ENCODE measurements at regions not wholly inside any gene's neighbourhood (a gene's known extent, or its start where the extent isn't known, plus 50 kb on each side); places are given as distances from the start of the nearest gene placed in this dataset.

GRCh38 chr6:105819745-105820144 is 266.4 kb upstream of the PRDM1 start:
- TF ChIP-seq POLR2A (IDR thresholded peaks at IDR 0.05; ENCODE audit: low read depth, low read length), result no peak
- no peak for TF ChIP-seq POLR2AphosphoS5 (IDR thresholded peaks at IDR 0.05; ENCODE audit: low read depth, low read length)
- no peak for TF ChIP-seq POU2F2 (IDR thresholded peaks at IDR 0.05; ENCODE audit: low read depth, low read length)
- no peak for TF ChIP-seq PAX5 (IDR thresholded peaks at IDR 0.05; ENCODE audit: insufficient read depth, low read length, severe bottlenecking)
- no peak for TF ChIP-seq TAF1 (IDR thresholded peaks at IDR 0.05; ENCODE audit: low read depth, low read length)
- TF ChIP-seq SPI1 (IDR thresholded peaks at IDR 0.05; ENCODE audit: low read depth, low read length), result no peak
- no peak for DNase-seq (ENCODE audit: insufficient read length, low spot score)
- FAIRE-seq, result no peak

- no peak for FAIRE-seq
- no peak for TF ChIP-seq POLR2A (IDR thresholded peaks at IDR 0.05; ENCODE audit: low read depth, low read length)
- no peak for TF ChIP-seq POU2F2 (IDR thresholded peaks at IDR 0.05; ENCODE audit: low read depth, low read length)
- TF ChIP-seq TAF1 (IDR thresholded peaks at IDR 0.05; ENCODE audit: low read depth, low read length), result no peak
- no peak for TF ChIP-seq SPI1 (IDR thresholded peaks at IDR 0.05; ENCODE audit: low read depth, low read length)
- no peak for TF ChIP-seq POLR2AphosphoS5 (IDR thresholded peaks at IDR 0.05; ENCODE audit: low read depth, low read length)
- TF ChIP-seq PAX5 (IDR thresholded peaks at IDR 0.05; ENCODE audit: insufficient read depth, low read length, severe bottlenecking), result no peak
- DNase-seq (ENCODE audit: insufficient read length, low spot score), result no peak
Observed at GRCh38 chr6:105818505-105818904, 267.6 kb upstream of the PRDM1 start.

- FAIRE-seq (no peak), DNase-seq (ENCODE audit: insufficient read length, low spot score) (no peak)
- TF ChIP-seq PAX5 (IDR thresholded peaks at IDR 0.05; ENCODE audit: insufficient read depth, low read length, severe bottlenecking) (no peak), SPI1 (IDR thresholded peaks at IDR 0.05; ENCODE audit: low read depth, low read length) (no peak), POLR2A (IDR thresholded peaks at IDR 0.05; ENCODE audit: low read depth, low read length) (no peak), POLR2AphosphoS5 (IDR thresholded peaks at IDR 0.05; ENCODE audit: low read depth, low read length) (no peak), TAF1 (IDR thresholded peaks at IDR 0.05; ENCODE audit: low read depth, low read length) (no peak), POU2F2 (IDR thresholded peaks at IDR 0.05; ENCODE audit: low read depth, low read length) (no peak)
Observed at GRCh38 chr6:105817961-105818360, 268.2 kb upstream of the PRDM1 start.

- TF ChIP-seq POLR2AphosphoS5 (IDR thresholded peaks at IDR 0.05; ENCODE audit: low read depth, low read length) (no peak), SPI1 (IDR thresholded peaks at IDR 0.05; ENCODE audit: low read depth, low read length) (no peak), TAF1 (IDR thresholded peaks at IDR 0.05; ENCODE audit: low read depth, low read length) (no peak), POU2F2 (IDR thresholded peaks at IDR 0.05; ENCODE audit: low read depth, low read length) (no peak), PAX5 (IDR thresholded peaks at IDR 0.05; ENCODE audit: insufficient read depth, low read length, severe bottlenecking) (no peak), POLR2A (IDR thresholded peaks at IDR 0.05; ENCODE audit: low read depth, low read length) (no peak)
- FAIRE-seq (no peak), DNase-seq (ENCODE audit: insufficient read length, low spot score) (no peak)
Observed at GRCh38 chr6:105817370-105817769, 268.8 kb upstream of the PRDM1 start.

- no peak for DNase-seq (ENCODE audit: insufficient read length, low spot score)
- TF ChIP-seq POLR2AphosphoS5 (IDR thresholded peaks at IDR 0.05; ENCODE audit: low read depth, low read length), result no peak
- no peak for TF ChIP-seq SPI1 (IDR thresholded peaks at IDR 0.05; ENCODE audit: low read depth, low read length)
- no peak for TF ChIP-seq POLR2A (IDR thresholded peaks at IDR 0.05; ENCODE audit: low read depth, low read length)
- TF ChIP-seq TAF1 (IDR thresholded peaks at IDR 0.05; ENCODE audit: low read depth, low read length), result no peak
- TF ChIP-seq POU2F2 (IDR thresholded peaks at IDR 0.05; ENCODE audit: low read depth, low read length), result no peak
- TF ChIP-seq PAX5 (IDR thresholded peaks at IDR 0.05; ENCODE audit: insufficient read depth, low read length, severe bottlenecking), result no peak
- no peak for FAIRE-seq
Observed at GRCh38 chr6:105816847-105817246, 269.3 kb upstream of the PRDM1 start.

GRCh38 chr6:105815661-105816555 is 270.2 kb upstream of the PRDM1 start:
- FAIRE-seq (no peak), DNase-seq (ENCODE audit: insufficient read length, low spot score) (no peak)
- no peak for TF ChIP-seq POLR2A (IDR thresholded peaks at IDR 0.05; ENCODE audit: low read depth, low read length)
- no peak for TF ChIP-seq SPI1 (IDR thresholded peaks at IDR 0.05; ENCODE audit: low read depth, low read length)
- TF ChIP-seq POLR2AphosphoS5 (IDR thresholded peaks at IDR 0.05; ENCODE audit: low read depth, low read length), result no peak
- TF ChIP-seq POU2F2 (IDR thresholded peaks at IDR 0.05; ENCODE audit: low read depth, low read length), result no peak
- no peak for TF ChIP-seq PAX5 (IDR thresholded peaks at IDR 0.05; ENCODE audit: insufficient read depth, low read length, severe bottlenecking)
- no peak for TF ChIP-seq TAF1 (IDR thresholded peaks at IDR 0.05; ENCODE audit: low read depth, low read length)

GRCh38 chr6:105814745-105815536 is 271.2 kb upstream of the PRDM1 start:
- DNase-seq (ENCODE audit: insufficient read length, low spot score) (no peak), FAIRE-seq (no peak)
- TF ChIP-seq PAX5 (IDR thresholded peaks at IDR 0.05; ENCODE audit: insufficient read depth, low read length, severe bottlenecking), result no peak
- TF ChIP-seq POLR2AphosphoS5 (IDR thresholded peaks at IDR 0.05; ENCODE audit: low read depth, low read length), result no peak
- TF ChIP-seq POU2F2 (IDR thresholded peaks at IDR 0.05; ENCODE audit: low read depth, low read length), result no peak
- TF ChIP-seq TAF1 (IDR thresholded peaks at IDR 0.05; ENCODE audit: low read depth, low read length), result no peak
- no peak for TF ChIP-seq SPI1 (IDR thresholded peaks at IDR 0.05; ENCODE audit: low read depth, low read length)
- no peak for TF ChIP-seq POLR2A (IDR thresholded peaks at IDR 0.05; ENCODE audit: low read depth, low read length)

GRCh38 chr6:105810922-105811482 is 275.1 kb upstream of the PRDM1 start:
- DNase-seq (ENCODE audit: insufficient read length, low spot score), result no peak
- FAIRE-seq, result no peak
- no peak for TF ChIP-seq POLR2A (IDR thresholded peaks at IDR 0.05; ENCODE audit: low read depth, low read length)
- TF ChIP-seq POLR2AphosphoS5 (IDR thresholded peaks at IDR 0.05; ENCODE audit: low read depth, low read length), result no peak
- no peak for TF ChIP-seq PAX5 (IDR thresholded peaks at IDR 0.05; ENCODE audit: insufficient read depth, low read length, severe bottlenecking)
- no peak for TF ChIP-seq POU2F2 (IDR thresholded peaks at IDR 0.05; ENCODE audit: low read depth, low read length)
- TF ChIP-seq TAF1 (IDR thresholded peaks at IDR 0.05; ENCODE audit: low read depth, low read length), result no peak
- TF ChIP-seq SPI1 (IDR thresholded peaks at IDR 0.05; ENCODE audit: low read depth, low read length), result no peak

Data from GM12891 (cell line).